ENCODE measurements at regions not wholly inside any gene's neighbourhood (a gene's known extent, or its start where the extent isn't known, plus 50 kb on each side); places are given as distances from the start of the nearest gene placed in this dataset.

DNA sequence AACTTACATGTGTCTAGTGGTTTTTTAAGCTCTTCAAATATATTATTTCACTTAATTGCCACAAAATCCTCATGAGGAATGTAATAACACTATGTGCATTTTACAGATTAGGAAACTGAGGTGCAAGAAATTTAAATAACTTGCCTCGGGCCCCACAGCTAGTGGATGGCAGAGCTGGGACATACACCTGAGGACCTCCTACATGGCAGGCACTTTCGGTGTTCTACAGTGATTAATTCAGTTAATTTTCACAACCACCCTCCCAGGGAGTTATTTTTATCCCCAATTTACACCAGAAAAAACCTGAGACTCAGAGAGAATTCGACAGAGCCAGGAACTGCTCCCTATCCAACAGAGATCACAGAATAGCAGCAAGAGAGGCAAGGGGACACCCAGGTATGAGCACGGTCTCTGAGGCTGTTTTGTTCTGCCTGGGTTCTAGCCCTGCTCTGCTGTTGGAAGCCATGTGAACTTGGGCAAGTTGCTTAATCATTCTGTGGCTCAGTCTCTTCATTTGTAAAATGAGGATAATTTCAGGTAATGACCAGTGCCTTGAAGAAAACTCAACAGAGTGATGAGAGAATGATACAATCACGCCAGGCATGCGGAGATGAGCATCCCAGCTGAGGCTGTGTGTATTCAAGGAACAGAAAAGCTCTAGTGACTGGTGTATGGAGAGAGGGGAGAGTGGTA is 82.3 kb downstream of the MYCN start:
- TF ChIP-seq, protein P1, sequence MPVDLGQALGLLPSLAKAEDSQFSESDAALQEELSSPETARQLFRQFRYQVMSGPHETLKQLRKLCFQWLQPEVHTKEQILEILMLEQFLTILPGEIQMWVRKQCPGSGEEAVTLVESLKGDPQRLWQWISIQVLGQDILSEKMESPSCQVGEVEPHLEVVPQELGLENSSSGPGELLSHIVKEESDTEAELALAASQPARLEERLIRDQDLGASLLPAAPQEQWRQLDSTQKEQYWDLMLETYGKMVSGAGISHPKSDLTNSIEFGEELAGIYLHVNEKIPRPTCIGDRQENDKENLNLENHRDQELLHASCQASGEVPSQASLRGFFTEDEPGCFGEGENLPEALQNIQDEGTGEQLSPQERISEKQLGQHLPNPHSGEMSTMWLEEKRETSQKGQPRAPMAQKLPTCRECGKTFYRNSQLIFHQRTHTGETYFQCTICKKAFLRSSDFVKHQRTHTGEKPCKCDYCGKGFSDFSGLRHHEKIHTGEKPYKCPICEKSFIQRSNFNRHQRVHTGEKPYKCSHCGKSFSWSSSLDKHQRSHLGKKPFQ (tag by site-specific recombination; IDR thresholded peaks at IDR 0.05), result no peak
- no peak for TF ChIP-seq ZNF239 (tag by site-specific recombination; IDR thresholded peaks at IDR 0.05)
- TF ChIP-seq ZNF350 (tag by site-specific recombination; IDR thresholded peaks at IDR 0.05), result no peak
- TF ChIP-seq, protein P2, sequence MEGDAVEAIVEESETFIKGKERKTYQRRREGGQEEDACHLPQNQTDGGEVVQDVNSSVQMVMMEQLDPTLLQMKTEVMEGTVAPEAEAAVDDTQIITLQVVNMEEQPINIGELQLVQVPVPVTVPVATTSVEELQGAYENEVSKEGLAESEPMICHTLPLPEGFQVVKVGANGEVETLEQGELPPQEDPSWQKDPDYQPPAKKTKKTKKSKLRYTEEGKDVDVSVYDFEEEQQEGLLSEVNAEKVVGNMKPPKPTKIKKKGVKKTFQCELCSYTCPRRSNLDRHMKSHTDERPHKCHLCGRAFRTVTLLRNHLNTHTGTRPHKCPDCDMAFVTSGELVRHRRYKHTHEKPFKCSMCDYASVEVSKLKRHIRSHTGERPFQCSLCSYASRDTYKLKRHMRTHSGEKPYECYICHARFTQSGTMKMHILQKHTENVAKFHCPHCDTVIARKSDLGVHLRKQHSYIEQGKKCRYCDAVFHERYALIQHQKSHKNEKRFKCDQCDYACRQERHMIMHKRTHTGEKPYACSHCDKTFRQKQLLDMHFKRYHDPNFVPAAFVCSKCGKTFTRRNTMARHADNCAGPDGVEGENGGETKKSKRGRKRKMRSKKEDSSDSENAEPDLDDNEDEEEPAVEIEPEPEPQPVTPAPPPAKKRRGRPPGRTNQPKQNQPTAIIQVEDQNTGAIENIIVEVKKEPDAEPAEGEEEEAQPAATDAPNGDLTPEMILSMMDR (tag by site-specific recombination; IDR thresholded peaks at IDR 0.05), result no peak
